Fibroblast of skin of back (primary cell): ENCODE measurements at regions not wholly inside any gene's neighbourhood (a gene's known extent, or its start where the extent isn't known, plus 50 kb on each side); places are given as distances from the start of the nearest gene placed in this dataset.

Experiments used
- DNase-seq: peaks from one replicate; pipeline ENCODE4 v3.0.0-alpha.2; 2013

- DNase-seq: no peak
These were observed 942.9 kb upstream of the EPHA7 start for GRCh38 chr6:94362061-94362864.

- DNase-seq: no peak
These were observed 942.1 kb upstream of the EPHA7 start for GRCh38 chr6:94361304-94362060.

GRCh38 chr6:94357381-94357980 lies 938.1 kb upstream of the EPHA7 start:
- no peak for DNase-seq

GRCh38 chr6:94350833-94351232 lies 931.5 kb upstream of the EPHA7 start:
- DNase-seq: no peak

GRCh38 chr6:94349227-94349626 lies 929.9 kb upstream of the EPHA7 start:
- no peak for DNase-seq

GRCh38 chr6:94344866-94345265 lies 925.5 kb upstream of the EPHA7 start:
- no peak for DNase-seq

- no peak for DNase-seq
These were observed 921.8 kb upstream of the EPHA7 start for GRCh38 chr6:94341173-94341572.

GRCh38 chr6:94323853-94324252 lies 904.5 kb upstream of the EPHA7 start:
- DNase-seq: no peak

GRCh38 chr6:94300424-94301144 lies 881.2 kb upstream of the EPHA7 start:
- DNase-seq: no peak

- DNase-seq: no peak
These were observed 869.8 kb upstream of the EPHA7 start for GRCh38 chr6:94289131-94289530.

GRCh38 chr6:94278146-94278545 lies 858.8 kb upstream of the EPHA7 start:
- no peak for DNase-seq

- no peak for DNase-seq
These were observed 853.0 kb upstream of the EPHA7 start for GRCh38 chr6:94272327-94272726.

- DNase-seq: no peak
These were observed 851.0 kb upstream of the EPHA7 start for GRCh38 chr6:94270091-94270948.

GRCh38 chr6:94269256-94269655 lies 849.9 kb upstream of the EPHA7 start:
- DNase-seq: peak; percentile 0

- DNase-seq: no peak
These were observed 841.4 kb upstream of the EPHA7 start for GRCh38 chr6:94260765-94261164.

- peak; percentile 1 for DNase-seq
These were observed 835.3 kb upstream of the EPHA7 start for GRCh38 chr6:94254689-94255088.

- DNase-seq: no peak
These were observed 832.5 kb upstream of the EPHA7 start for GRCh38 chr6:94251878-94252277.

- DNase-seq: no peak
These were observed 826.0 kb upstream of the EPHA7 start for GRCh38 chr6:94245395-94245794.

GRCh38 chr6:94238868-94239267 lies 819.5 kb upstream of the EPHA7 start:
- DNase-seq: no peak

- no peak for DNase-seq
These were observed 808.4 kb upstream of the EPHA7 start for GRCh38 chr6:94227741-94228140.

GRCh38 chr6:94217836-94218235 lies 798.5 kb upstream of the EPHA7 start:
- DNase-seq: no peak

GRCh38 chr6:94215552-94215951 lies 796.2 kb upstream of the EPHA7 start:
- no peak for DNase-seq
